HG03457 (cell line): ENCODE measurements at regions not wholly inside any gene's neighbourhood (a gene's known extent, or its start where the extent isn't known, plus 50 kb on each side); places are given as distances from the start of the nearest gene placed in this dataset.
"Not testable (repeated sequence)": the region's sequence is repeated elsewhere in the genome, so short reads cannot be mapped to it uniquely, and the experiment has no call there.

Source experiments
- ATAC-seq: cut with Tn5 transposase; IDR thresholded peaks from one replicate; pipeline ENCODE4 v1.9.1; 2021; ENCODE audit warnings: moderate number of reproducible peaks; ENCODE audit not compliant: unreplicated experiment

DNA sequence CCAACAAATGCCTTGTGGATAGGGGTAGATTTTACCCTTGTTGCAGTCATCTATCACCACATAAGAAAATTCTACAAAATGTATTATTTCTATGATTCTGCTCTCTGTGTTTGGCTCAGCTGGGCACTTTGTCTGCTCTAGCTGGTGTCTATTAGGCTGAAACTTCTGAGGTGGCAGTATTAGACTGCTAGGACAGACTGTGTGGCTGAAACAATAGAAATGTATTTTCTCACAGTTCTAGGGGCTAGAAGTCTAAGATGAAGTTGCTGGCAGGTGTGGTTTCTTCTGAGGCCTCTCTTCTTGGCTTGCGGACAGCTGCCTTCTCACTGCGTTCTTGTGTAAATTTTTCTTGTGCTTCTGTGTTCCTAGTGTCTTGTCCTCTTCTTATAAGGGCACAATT is 1139.6 kb upstream of the LRRTM3 start:
- ATAC-seq: no peak

DNA sequence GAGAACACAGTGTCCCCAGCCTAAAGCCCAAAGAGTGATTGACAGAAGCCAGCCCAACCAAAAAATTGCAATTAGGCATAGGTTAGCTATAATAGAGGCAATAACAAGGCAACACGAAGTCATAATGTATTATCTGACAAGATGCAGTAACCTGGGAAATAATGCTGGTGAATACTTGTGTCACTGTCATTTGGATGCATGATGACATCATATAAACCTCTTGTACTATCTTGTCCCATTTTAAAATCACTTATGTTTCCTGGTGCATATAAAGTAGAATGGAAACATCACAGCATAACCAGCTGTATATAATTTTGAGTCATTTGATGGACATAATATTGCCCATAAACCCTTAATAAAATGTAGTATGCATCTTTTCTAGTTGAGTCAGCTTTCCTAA is 1138.3 kb upstream of the LRRTM3 start:
- ATAC-seq: no peak

DNA sequence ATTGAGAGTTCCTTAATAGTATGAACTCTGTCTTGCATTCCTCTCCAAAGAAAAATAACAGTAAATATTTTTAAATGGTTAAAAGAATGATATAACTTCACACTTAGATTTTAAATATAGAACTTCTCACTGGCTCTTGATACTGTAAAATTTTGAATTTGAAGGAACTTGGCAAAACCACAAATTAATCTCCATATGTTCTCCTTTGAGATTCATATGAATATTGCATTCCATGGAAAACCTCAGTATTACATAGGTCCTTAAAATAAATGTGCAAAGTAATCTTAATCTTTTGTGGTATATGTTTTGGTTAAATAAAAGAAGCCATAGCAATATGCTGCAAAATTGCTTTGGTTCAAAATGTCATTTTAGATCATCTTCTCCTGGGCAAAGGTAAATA is 1137.6 kb upstream of the LRRTM3 start:
- ATAC-seq: no peak

DNA sequence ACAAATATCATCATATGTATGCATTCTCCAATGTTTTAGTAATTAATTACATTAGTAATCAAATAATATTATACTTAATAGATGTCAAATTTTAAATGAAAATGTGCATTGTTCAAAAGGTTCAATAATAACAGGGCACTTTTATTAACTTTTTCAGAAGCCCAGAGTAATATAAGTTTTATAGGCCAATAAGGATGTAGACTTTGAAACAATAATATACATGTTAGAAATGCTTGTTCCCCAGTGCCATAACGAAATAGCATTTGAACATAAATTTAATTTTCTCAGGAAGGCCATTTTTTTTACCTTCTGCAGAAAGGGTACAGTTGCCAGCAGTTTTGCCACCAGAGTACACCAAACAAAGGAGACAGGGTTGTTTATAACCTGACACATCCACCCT is 1133.9 kb upstream of the LRRTM3 start:
- ATAC-seq: no peak

DNA sequence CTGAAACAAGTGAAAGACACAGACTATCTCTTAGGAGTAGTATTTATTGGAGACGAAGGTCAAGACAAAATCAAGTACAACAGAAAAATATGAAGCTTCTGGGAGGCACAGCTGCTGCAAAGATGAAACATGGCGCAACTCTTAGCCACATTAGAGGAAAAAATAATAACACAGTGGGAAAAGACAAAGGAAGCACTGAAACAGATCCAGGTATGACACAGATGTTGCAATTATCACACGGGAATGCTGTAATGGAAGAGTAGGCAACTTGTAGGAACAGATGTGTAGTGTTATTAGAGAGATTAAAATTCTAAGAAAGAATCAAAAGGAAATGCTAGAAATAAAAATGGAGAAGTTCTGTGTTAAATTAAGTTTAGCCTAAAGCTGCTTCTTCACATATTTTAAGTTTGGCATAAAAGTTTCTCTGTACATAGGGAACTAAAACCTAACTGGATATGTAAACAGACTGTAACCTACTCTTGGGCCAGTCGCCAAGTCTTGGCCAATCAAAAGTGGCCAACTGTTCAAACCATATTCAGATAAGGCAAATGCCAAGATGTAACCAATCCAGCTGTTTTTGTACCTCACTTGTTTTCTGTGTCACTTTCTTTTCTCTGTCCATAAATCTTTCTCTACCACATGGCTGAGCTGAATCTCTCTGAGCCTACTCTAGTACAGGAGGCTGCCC is 1132.0 kb upstream of the LRRTM3 start:
- ATAC-seq: no peak

DNA sequence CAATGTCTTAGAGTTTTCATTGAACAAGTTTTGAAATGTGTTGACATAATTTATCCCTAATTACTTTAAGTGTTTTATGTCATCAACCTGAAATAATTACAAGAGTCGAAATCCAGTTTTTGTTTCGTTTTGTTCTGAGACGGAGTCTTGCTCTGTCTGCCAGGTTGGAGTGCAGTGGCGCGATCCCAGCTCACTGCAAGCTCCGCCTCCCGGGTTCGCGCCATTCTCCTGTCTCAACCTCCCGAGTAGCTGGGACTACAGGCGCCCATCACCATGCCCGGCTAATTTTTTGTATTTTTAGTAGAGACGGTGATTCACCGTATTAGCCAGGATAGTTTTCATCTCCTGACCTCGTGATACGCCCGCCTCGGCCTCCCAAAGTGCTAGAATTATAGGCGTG is 1131.0 kb upstream of the LRRTM3 start:
- ATAC-seq: not testable (repeated sequence)

DNA sequence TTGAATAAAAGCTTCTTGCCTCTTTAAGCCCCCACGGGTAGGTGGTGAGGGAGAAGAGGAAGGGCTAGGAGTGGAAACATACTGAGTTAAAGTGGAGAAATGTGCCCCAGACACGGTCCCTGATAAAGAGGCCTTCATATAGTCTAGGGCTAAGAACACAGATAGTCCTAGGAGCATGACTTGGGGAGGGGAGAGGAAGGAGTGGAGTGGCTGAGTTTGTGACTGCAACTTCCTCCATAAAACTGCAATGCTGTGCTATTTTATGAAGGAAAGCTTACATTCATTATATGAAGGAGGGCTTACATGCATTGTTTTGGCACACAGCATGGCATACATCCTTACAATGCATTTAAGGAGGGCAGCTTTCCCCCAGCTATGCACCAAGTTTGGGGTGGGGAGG is 1129.4 kb upstream of the LRRTM3 start:
- ATAC-seq: no peak

DNA sequence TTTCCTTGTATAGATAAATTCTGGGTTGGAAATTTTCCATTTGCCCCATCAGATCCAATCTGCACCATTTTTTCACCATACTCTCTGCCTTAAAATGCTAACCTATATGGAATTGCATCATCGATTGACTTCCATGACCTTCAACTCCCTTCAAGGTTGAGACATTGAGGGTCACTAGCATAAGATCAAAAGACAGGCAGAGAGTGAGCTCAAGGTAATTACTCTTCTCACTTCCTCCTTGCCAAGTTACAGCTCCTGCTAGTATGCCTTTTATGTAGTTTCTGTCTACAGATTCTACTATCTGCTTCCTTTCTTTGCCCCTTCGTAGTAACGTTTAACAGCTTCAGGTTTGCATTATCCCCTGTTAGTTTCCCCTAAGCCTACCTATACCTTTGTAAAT is 1127.7 kb upstream of the LRRTM3 start:
- ATAC-seq: no peak

DNA sequence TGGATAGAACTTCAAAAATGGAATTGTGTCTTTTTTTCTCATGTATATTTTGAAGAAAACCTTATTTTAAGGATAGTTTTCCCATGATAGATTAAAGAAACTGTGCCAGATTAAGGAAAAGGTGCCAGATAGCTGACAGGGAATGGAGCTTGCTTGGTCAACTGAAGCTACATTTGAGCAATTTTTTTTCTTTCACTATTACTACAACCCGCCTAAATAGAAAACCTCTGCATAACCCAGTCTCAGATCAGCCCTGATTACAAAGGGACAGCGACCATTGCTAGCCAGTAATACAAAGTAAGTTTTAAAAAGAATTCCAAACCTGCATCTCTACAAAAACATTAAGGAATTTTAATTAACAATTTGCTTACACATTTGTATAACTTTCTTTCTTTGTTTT is 1123.4 kb upstream of the LRRTM3 start:
- ATAC-seq: no peak

DNA sequence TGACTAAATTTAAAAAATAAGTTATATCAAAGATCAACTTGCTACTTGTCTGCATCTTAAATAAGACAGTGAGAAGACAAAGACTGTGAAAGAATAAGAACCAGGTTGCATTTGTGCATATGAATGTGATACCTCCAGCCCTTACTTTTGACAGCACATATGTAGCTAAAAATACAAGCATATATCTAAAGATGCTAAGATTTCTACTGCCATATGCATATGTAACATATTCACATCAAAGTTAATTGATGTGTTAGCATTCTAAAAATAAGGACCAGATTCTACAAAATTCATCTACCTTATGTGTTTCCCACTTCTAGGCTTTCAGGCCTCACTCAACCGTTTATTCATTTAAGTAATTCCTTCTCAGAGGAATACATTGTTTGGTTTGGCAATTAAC is 1120.3 kb upstream of the LRRTM3 start:
- no peak for ATAC-seq

DNA sequence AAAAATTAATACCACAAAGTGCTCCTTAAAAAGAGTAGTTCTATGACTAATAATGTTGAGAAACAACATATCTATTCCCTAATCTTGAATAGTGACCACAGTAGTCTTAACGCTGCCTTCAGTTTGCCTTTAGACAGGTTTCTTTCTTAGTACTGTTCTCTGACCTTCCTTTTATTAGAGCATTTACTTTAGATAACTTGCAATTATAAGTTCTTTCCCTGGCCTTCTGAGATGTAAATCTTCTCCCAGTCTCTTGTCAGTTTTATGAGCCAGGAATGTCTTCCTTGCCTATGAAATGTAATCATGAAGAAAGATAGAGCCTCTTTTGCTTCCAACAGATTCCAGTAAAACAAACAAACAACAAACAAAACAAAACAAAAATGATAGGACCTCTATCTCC is 1119.8 kb upstream of the LRRTM3 start:
- no peak for ATAC-seq

DNA sequence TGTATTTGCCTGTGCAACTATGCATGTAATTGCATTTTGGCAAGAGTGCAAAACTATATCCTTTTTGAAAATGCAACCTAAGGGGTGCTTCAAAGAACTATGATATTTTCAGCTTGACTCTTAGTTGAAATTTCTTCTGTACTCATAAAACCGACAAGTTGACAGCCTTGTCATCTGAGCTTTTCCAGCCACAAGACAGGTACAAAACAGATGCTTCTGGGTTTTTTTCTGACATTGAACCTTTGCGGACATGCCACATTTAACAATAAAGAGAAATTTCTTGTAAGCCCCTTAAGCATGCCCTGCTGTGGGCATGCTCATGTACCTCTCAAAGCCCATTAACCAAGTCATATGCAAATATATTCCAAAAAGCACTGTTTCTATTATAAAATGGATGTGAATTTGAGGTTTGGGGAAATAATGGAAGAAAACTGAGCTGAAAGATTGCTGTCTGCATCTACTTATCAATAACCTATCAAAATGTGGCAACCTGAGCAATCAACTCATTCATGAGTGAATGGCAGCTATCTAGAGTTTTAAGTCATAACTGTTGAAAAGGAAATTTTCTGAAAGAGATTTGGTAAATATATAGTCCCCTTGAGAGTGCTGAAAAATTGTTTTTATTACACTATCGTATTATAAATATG is 1117.0 kb upstream of the LRRTM3 start:
- ATAC-seq: no peak

DNA sequence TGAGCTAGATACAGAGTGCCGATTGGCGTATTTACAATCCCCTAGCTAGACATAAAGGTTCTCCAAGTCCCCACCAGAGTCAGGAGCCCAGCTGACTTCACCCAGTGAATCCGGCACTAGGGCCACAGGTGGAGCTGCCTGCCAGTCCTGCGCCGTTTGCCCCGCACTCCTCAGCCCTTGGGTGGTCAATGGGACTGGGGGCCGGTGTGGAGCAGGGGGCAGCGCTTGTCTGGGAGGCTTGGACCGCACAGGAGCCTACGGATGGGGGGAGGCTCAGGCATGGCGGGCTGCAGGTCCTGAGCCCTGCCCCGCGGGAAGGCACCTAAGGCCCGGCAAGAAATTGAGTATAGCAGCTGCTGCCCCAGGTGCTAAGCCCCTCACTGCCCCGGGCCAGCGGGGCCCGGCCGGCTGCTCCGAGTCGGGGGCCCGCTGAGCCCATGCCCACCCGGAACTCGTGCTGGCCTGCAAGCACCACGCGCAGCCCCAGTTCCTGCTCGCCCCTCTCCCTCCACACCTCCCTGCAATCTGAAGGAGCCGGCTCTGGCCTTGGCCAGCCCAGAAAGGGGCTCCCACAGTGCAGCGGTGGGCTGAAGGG is 1113.8 kb upstream of the LRRTM3 start:
- no peak for ATAC-seq

DNA sequence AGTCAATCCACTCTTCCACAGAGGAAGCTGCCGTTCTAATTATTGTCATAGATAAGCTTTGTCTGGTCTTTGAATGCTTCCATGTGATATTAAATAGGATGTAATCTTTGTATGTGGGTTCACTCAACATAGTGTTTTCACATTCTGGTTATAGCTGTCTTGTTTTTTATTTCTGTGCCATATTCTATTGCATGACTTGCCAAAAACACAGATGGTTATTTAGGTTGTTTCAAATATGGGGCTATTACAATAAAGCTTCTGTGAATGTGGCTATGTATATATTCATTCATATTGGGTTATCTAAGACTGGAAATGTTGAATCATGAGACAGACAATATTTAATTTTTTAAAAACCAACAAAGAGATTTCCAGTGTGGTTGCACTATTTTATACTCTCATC is 1109.3 kb upstream of the LRRTM3 start:
- ATAC-seq: no peak

DNA sequence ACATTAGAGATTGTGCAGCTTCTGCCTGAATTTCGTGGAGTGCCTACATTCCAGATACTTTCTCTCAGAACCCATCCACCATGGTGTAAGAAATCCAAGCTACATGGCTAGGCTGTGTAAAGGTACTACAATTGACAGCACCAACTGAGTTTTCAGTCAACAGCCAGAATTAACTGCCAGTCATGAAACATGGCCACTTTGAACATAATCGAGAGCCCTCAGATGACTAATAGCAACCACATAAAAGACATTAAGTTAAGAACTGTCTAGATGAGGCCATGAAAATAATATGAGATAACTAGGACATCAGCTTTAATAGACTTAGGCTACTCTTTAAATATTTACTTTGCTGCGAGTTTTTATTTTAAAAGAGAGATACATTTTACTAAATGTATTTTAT is 1106.8 kb upstream of the LRRTM3 start:
- ATAC-seq: no peak

DNA sequence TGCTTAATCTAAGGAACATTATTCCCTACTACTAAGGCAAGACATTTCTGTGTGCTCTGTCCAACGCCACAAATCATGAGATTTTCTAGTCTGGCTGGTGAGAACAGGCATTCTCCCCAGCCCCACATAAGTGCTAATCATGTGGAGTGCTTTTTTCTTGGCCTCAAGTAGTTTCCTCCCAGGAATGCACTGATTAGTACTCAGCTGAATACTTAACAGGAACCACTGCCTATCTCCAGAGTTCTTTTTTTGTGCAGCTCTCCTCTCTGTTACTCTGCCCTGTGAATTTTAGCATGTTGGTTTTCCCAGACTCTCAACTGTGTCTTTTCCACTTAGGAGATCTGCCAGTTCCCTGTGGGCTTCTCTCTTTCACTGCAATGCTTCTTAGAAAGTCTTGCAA is 1098.5 kb upstream of the LRRTM3 start:
- no peak for ATAC-seq

DNA sequence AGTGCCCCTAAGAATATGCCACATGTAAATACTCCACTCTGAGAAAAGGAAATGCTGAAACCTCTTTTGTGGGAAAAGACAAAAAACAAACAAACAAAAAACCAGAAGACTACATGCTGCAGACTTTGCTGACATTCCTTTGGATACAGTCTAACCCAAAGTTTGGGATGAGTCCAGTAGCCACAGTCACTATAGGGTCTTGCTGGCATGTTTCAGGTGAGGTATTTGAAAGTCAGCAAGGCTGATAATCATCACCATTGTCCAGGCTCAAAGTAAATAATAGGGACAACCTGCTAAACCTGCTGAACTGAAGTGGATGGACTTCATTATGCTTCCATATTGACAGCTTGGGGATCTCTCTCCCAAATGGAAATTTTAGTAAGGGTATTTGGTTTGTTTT is 1087.0 kb upstream of the LRRTM3 start:
- no peak for ATAC-seq

DNA sequence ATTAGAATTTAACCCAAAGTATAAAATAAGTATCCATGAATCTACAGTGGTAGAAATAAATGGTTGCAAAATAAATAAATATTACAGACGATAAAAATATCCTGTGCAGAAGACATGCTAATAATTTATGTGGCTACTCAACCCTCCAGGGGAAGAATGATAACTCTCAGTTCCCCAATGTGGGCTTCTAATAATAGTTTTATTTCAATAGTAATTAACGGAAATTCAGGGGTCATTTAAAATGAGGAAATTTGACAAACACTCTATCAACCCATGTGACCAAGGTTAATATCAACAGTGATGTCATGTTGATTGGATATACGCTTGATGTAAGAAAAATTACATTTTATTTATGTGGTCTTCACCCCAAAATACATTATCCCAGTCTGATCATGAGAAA is 1082.6 kb upstream of the LRRTM3 start:
- no peak for ATAC-seq

DNA sequence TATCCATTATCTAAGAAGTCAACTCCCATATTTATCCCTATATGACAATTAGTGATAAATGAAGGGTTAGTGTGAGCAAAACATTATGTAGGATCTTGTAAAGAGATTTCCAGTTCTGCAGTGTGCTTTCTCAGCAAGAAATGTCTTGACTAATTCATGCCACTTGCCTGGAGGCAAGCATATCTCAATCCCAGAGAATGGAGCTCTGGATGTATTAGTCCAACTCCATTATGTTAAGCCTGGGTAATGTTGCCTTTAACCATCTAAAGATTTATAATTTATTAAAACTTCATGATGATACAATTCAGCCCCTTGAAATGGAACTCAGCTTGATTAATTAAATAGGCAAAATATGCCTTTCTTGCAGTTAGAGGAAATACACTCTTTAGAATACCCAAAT is 1079.9 kb upstream of the LRRTM3 start:
- ATAC-seq: no peak

DNA sequence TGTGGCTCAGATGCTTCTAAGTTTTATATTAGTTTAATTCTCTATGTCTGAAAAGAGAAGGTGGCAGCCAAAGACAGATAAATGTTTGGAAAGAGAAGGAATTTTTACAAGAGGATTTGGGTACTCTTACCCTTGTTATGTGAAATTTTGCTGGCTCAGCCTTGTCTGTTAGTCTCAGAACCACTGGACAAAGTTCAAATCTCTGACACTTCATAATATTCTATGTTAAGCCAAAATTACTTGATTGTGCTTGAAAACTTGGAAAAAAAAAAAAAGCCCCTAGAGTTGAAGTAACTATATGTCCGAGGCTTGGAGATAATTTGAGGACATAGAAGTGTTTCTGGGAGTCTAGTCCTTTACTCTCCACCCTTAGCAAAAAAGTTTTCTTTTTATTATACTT is 1079.3 kb upstream of the LRRTM3 start:
- no peak for ATAC-seq

DNA sequence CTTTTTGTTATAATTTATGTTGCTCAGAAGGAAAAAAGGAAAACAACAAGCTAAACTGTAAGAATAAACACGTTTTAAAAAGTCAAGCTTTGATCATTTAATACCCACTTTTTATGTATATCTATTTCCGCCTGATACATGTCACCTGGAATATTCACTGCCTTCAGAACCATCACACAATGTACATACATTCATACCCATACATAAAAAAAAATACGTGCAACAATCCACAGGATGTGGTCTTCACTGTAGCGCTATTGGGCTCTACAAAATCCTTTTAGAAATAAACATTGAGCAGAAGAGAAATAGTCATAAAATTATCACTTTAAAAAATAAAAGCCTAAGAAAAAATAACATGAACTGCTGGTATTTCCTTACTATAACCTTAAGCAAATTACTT is 1078.9 kb upstream of the LRRTM3 start:
- no peak for ATAC-seq

DNA sequence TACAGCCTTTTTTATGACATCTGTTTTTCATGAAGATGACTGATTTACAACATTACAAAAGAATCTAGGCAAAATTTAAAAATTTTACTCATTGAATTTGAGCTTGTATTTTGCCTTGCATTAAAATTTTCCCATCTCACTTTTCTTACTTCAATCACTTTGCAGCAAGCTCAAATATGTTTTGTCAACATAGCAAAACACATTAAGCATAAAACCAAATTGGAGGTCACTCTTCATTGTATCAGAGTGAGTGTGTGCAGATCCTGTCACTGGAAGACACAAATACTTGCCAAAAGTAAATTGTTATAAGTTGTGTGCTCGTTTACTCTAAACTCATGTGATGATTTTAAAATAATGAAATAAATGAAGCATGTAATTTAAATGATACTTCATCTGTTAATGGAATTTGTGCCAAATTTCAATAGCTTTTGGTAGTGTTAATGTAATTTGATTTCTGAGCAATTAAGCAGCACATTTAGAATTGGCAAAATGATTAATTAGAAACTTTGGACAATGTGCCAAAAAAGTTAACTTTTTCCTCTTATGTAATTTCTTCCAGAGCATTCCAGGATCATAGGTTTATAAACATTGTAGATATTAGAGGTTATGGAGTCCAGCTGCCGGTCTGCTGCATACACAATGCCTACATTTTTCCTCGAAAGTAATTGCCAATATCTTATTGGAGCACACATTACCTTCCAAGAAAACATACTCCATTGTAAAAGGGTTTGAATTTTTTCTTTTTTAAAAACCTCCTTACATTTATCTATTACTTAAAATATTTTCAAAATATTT is 1078.2 kb upstream of the LRRTM3 start:
- no peak for ATAC-seq
